Mesenchymal stem cell (in vitro differentiated cells and primary cell): ENCODE measurements at regions not wholly inside any gene's neighbourhood (a gene's known extent, or its start where the extent isn't known, plus 50 kb on each side); places are given as distances from the start of the nearest gene placed in this dataset.

Experiments used
- DNase-seq: peaks from one replicate; pipeline ENCODE4 v3.0.0-alpha.2; 2013
- H2AFZ ChIP-seq: one replicate; pipeline ENCODE4 v1.6.1; 2013; ENCODE audit warnings: low read depth, mild to moderate bottlenecking, control low read depth, inconsistent platforms, low read length, moderate library complexity
- H2AK5ac ChIP-seq: 2 replicates; pipeline ENCODE4 v1.6.1; 2013; ENCODE audit warnings: low read length, moderate library complexity, mild to moderate bottlenecking, inconsistent platforms; ENCODE audit not compliant: severe bottlenecking
- H2BK120ac ChIP-seq: one replicate; pipeline ENCODE4 v1.6.1; 2013; ENCODE audit warnings: low read depth, mild to moderate bottlenecking, inconsistent platforms, low read length, moderate library complexity
- H2BK12ac ChIP-seq, 2 experiments: one replicate each; pipeline ENCODE4 v1.6.1; 2013; ENCODE audit warnings: inconsistent platforms in 2 of 2, low read length in 2 of 2, mild to moderate bottlenecking in 2 of 2, moderate library complexity in 2 of 2, control low read depth in 1 of 2
- H2BK15ac ChIP-seq: one replicate; pipeline ENCODE4 v1.6.1; 2013; ENCODE audit warnings: mild to moderate bottlenecking, low read depth, inconsistent platforms; ENCODE audit not compliant: poor library complexity, severe bottlenecking
- H2BK5ac ChIP-seq: 2 replicates; pipeline ENCODE4 v1.6.1; 2013; ENCODE audit warnings: low read depth, mild to moderate bottlenecking, low read length, control low read depth, inconsistent platforms; ENCODE audit not compliant: poor library complexity, severe bottlenecking
- H3K14ac ChIP-seq, 2 experiments: one replicate each; pipeline ENCODE4 v1.6.1; 2013; ENCODE audit warnings: inconsistent platforms in 2 of 2, low read length in 2 of 2, control low read depth in 1 of 2, mild to moderate bottlenecking in 1 of 2, moderate library complexity in 1 of 2
- H3K18ac ChIP-seq, 2 experiments: one replicate each; pipeline ENCODE4 v1.6.1; 2013; ENCODE audit warnings: inconsistent platforms in 2 of 2, low read length in 2 of 2, control low read depth in 1 of 2, low read depth in 1 of 2, mild to moderate bottlenecking in 1 of 2
- H3K23ac ChIP-seq, 2 experiments: one replicate each; pipeline ENCODE4 v1.6.1; 2013; ENCODE audit warnings: inconsistent platforms in 2 of 2, low read length in 2 of 2, mild to moderate bottlenecking in 2 of 2, moderate library complexity in 2 of 2, control low read depth in 1 of 2
- H3K27ac ChIP-seq: 2 replicates; pipeline ENCODE4 v1.5.1; 2013; ENCODE audit warnings: mild to moderate bottlenecking, moderate library complexity, low read length, control low read depth, inconsistent platforms; ENCODE audit not compliant: poor library complexity, severe bottlenecking
- H3K27me3 ChIP-seq, 2 experiments: 2 replicates each; pipeline versions ENCODE4 v1.6.1 to v1.7.0; 2013; ENCODE audit warnings: low read length in 2 of 2, mild to moderate bottlenecking in 2 of 2, moderate library complexity in 2 of 2, control low read depth in 1 of 2, inconsistent platforms in 1 of 2; ENCODE audit not compliant: control insufficient read depth in 1 of 2, insufficient read depth in 1 of 2
- H3K36me3 ChIP-seq, 2 experiments: 2 replicates each; pipeline versions ENCODE4 v1.6.1 to v1.7.0; 2013; ENCODE audit warnings: low read length in 2 of 2, control low read depth in 1 of 2, inconsistent platforms in 1 of 2, low read depth in 1 of 2, mild to moderate bottlenecking in 1 of 2; ENCODE audit not compliant: insufficient read depth in 2 of 2, control insufficient read depth in 1 of 2
- H3K4ac ChIP-seq, 2 experiments: one replicate each; pipeline ENCODE4 v1.6.1; 2013; ENCODE audit warnings: inconsistent platforms in 2 of 2, low read length in 2 of 2, mild to moderate bottlenecking in 2 of 2, moderate library complexity in 2 of 2, control low read depth in 1 of 2, low read depth in 1 of 2
- H3K4me1 ChIP-seq: 2 replicates; pipeline ENCODE4 v1.6.1; 2013; ENCODE audit warnings: low read depth, low read length, control low read depth; ENCODE audit not compliant: control insufficient read depth, insufficient read depth
- H3K4me2 ChIP-seq: 2 replicates; pipeline ENCODE4 v1.6.1; 2013; ENCODE audit warnings: low read length, mild to moderate bottlenecking, inconsistent platforms; ENCODE audit not compliant: poor library complexity, severe bottlenecking
- H3K4me3 ChIP-seq, 2 experiments: 2 replicates each; pipeline versions ENCODE4 v1.5.1 to v1.7.0; 2013; ENCODE audit warnings: low read length in 2 of 2, mild to moderate bottlenecking in 2 of 2, control low read depth in 1 of 2, low read depth in 1 of 2; ENCODE audit not compliant: insufficient read depth in 1 of 2
- H3K79me1 ChIP-seq: replicated peaks from 2 replicates; pipeline ENCODE4 v1.6.1; 2013; ENCODE audit warnings: mild to moderate bottlenecking, control low read depth, low read length, inconsistent platforms; ENCODE audit not compliant: poor library complexity, severe bottlenecking
- H3K9ac ChIP-seq: 2 replicates; pipeline ENCODE4 v1.7.0; 2013; ENCODE audit warnings: mild to moderate bottlenecking, low read length, moderate library complexity
- H3K9me3 ChIP-seq: 2 replicates; pipeline ENCODE4 v1.7.0; 2013; ENCODE audit warnings: mild to moderate bottlenecking, low read length; ENCODE audit not compliant: control insufficient read depth
- H4K8ac ChIP-seq: one replicate; pipeline ENCODE4 v1.6.1; 2013; ENCODE audit warnings: inconsistent platforms, mild to moderate bottlenecking, low read length, moderate library complexity
- H4K91ac ChIP-seq: one replicate; pipeline ENCODE4 v1.6.1; 2013; ENCODE audit warnings: mild to moderate bottlenecking, low read length, inconsistent platforms
- WGBS: methylation state at CpG from one replicate; pipeline ENCODE4 v1.1.7; 2013; ENCODE audit warnings: mixed read lengths; 5-methylcytosine and 5-hydroxymethylcytosine counted together

- Histone ChIP-seq H3K9me3 (no peaks in the 10 kb centered on the region), H3K79me1 (no peaks in the 10 kb centered on the region), H3K27ac (no peak overlapping the region), H3K23ac (no peak overlapping the region), H2BK5ac (no peak overlapping the region), H3K4ac (no peak overlapping the region), H2BK120ac (no peak overlapping the region), H2AFZ (no peak overlapping the region), H3K36me3 (no peaks in the 10 kb centered on the region), H3K18ac (no peak overlapping the region), H2BK12ac (no peak overlapping the region), H4K8ac (no peak overlapping the region), H3K9ac (no peak overlapping the region), H3K4me1 (peaks cover 31% of the 10 kb centered on the region), H2AK5ac (peak overlapping the region; percentile 24), H3K14ac (no peak overlapping the region), H4K91ac (no peak overlapping the region), H3K27me3 (no peaks in the 10 kb centered on the region), H2BK15ac (no peak overlapping the region), H3K4me3 (no peak overlapping the region), H3K4me2 (no peak overlapping the region)
- 48% methylated on average over 2 of the region's 3 CpGs for WGBS
- DNase-seq = no peak
Measured at GRCh38 chr20:36101192-36101591, 53.3 kb upstream of the EPB41L1 start.

GRCh38 chr20:36102306-36102705 is 52.2 kb upstream of the EPB41L1 start:
- no peak for DNase-seq
- Histone ChIP-seq H3K23ac (no peak overlapping the region), H4K91ac (no peak overlapping the region), H2BK120ac (no peak overlapping the region), H3K4me2 (no peak overlapping the region), H3K18ac (no peak overlapping the region), H3K4me3 (no peak overlapping the region), H3K14ac (no peak overlapping the region), H3K9me3 (no peaks in the 10 kb centered on the region), H3K27me3 (no peaks in the 10 kb centered on the region), H3K4me1 (peaks cover 36% of the 10 kb centered on the region), H3K36me3 (no peaks in the 10 kb centered on the region), H3K9ac (no peak overlapping the region), H2BK5ac (no peak overlapping the region), H2AFZ (no peak overlapping the region), H3K4ac (no peak overlapping the region), H3K79me1 (no peaks in the 10 kb centered on the region), H3K27ac (no peak overlapping the region), H2BK15ac (no peak overlapping the region), H4K8ac (no peak overlapping the region), H2BK12ac (no peak overlapping the region), H2AK5ac (no peak overlapping the region)
- WGBS = 79% methylated on average over 3 of the region's 3 CpGs

- DNase-seq = no peak
- no peaks in the 10 kb centered on the region for H3K27me3 ChIP-seq
- WGBS = 73% methylated on average over 4 of the region's 4 CpGs
- H3K36me3 ChIP-seq = no peaks in the 10 kb centered on the region
- no peak overlapping the region for H4K91ac ChIP-seq
- no peak overlapping the region for H3K9ac ChIP-seq
- no peak overlapping the region for H3K23ac ChIP-seq
- no peak overlapping the region for H4K8ac ChIP-seq
- no peak overlapping the region for H2BK12ac ChIP-seq
- H3K4me1 ChIP-seq = peaks cover 31% of the 10 kb centered on the region
- H3K79me1 ChIP-seq = no peaks in the 10 kb centered on the region
- H3K4ac ChIP-seq = no peak overlapping the region
- H3K14ac ChIP-seq = no peak overlapping the region
- no peaks in the 10 kb centered on the region for H3K9me3 ChIP-seq
- no peak overlapping the region for H2AFZ ChIP-seq
- no peak overlapping the region for H3K27ac ChIP-seq
- H2BK120ac ChIP-seq = no peak overlapping the region
- no peak overlapping the region for H3K18ac ChIP-seq
- no peak overlapping the region for H3K4me3 ChIP-seq
- H2BK15ac ChIP-seq = no peak overlapping the region
- H2AK5ac ChIP-seq = no peak overlapping the region
- H2BK5ac ChIP-seq = no peak overlapping the region
- H3K4me2 ChIP-seq = no peak overlapping the region
Measured at GRCh38 chr20:36102809-36103596, 51.5 kb upstream of the EPB41L1 start.

- no peak for DNase-seq
- H2BK5ac ChIP-seq = no peak overlapping the region
- no peak overlapping the region for H3K4me2 ChIP-seq
- no peaks in the 10 kb centered on the region for H3K27me3 ChIP-seq
- no peak overlapping the region for H2AFZ ChIP-seq
- no peak overlapping the region for H4K8ac ChIP-seq
- no peak overlapping the region for H3K4me3 ChIP-seq
- peaks cover 28% of the 10 kb centered on the region for H3K4me1 ChIP-seq
- no peaks in the 10 kb centered on the region for H3K79me1 ChIP-seq
- 80% methylated on average over 7 of the region's 7 CpGs for WGBS
- no peaks in the 10 kb centered on the region for H3K9me3 ChIP-seq
- no peak overlapping the region for H2BK120ac ChIP-seq
- no peak overlapping the region for H3K18ac ChIP-seq
- H2BK15ac ChIP-seq = no peak overlapping the region
- no peaks in the 10 kb centered on the region for H3K36me3 ChIP-seq
- peak overlapping the region; percentile 72 for H2AK5ac ChIP-seq
- no peak overlapping the region for H3K27ac ChIP-seq
- H3K14ac ChIP-seq = no peak overlapping the region
- no peak overlapping the region for H2BK12ac ChIP-seq
- no peak overlapping the region for H3K23ac ChIP-seq
- no peak overlapping the region for H3K9ac ChIP-seq
- no peak overlapping the region for H4K91ac ChIP-seq
- no peak overlapping the region for H3K4ac ChIP-seq
Measured at GRCh38 chr20:36104244-36104643, 50.3 kb upstream of the EPB41L1 start.
